ENCODE measurements at regions not wholly inside any gene's neighbourhood (a gene's known extent, or its start where the extent isn't known, plus 50 kb on each side); places are given as distances from the start of the nearest gene placed in this dataset.

DNA sequence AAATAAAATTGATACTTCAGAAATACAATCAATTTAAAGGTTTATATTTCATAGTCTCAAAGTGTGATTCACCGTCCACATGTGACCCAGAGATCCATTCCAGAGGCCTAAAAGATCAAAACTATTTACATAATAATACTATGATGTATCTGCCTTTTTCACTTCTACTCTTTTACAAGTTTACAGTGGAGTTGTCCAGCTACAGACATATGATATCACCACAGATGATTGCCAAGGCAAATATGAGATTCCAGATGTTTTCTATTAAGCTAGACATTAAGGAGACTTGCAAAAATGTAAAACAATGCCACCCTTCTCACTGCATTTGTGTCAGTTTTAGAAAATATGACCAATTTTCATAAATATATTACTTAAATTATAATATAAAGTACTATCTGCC, 443.7 kb downstream of the GJA1 start:
- Histone ChIP-seq H3K27me3 (no peaks in the 10 kb centered on the region), H3K36me3 (no peaks in the 10 kb centered on the region), H3K9me3 (no peaks in the 10 kb centered on the region), H3K4me1 (no peaks in the 10 kb centered on the region), H3K4me3 (no peak overlapping the region), H3K27ac (no peak overlapping the region)
- WGBS, 2 donors (ENCODE audit: low coverage in 1 of 2): 56% methylated on average over 1 of the region's 1 CpG; no CpG with 5 or more reads in 1 of the 2 donors
- no peak for DNase-seq
- intact Hi-C loops (cut with DNase I; ENCODE audit: low total_unique reads): no loop called here
- no peak for TF ChIP-seq CTCF (IDR thresholded peaks at IDR 0.05)
- TF ChIP-seq POLR2A (IDR thresholded peaks at IDR 0.05): no peak
- TF ChIP-seq POLR2AphosphoS5 (IDR thresholded peaks at IDR 0.05): no peak
- TF ChIP-seq EP300 (IDR thresholded peaks at IDR 0.05; ENCODE audit: low read depth): no peak
- in situ Hi-C loops (cut with MboI; ENCODE audit: low pct_ligation_motif_present in 1 of 4, low pct_unique_long_range_greater_than_20kb in 1 of 4, low sequenced_read_pairs in 3 of 4): no loop called here

GRCh38 chr6:121880831-121881230, 445.4 kb downstream of the GJA1 start:
- intact Hi-C loops (cut with DNase I; ENCODE audit: low total_unique reads) (no loop called here), in situ Hi-C loops (cut with MboI; ENCODE audit: low pct_ligation_motif_present in 1 of 4, low pct_unique_long_range_greater_than_20kb in 1 of 4, low sequenced_read_pairs in 3 of 4) (no loop called here)
- no peak for DNase-seq
- Histone ChIP-seq H3K27me3 (no peaks in the 10 kb centered on the region), H3K36me3 (no peaks in the 10 kb centered on the region), H3K4me3 (no peak overlapping the region), H3K4me1 (no peaks in the 10 kb centered on the region), H3K27ac (no peak overlapping the region), H3K9me3 (no peaks in the 10 kb centered on the region)
- TF ChIP-seq POLR2A (IDR thresholded peaks at IDR 0.05): no peak

DNA sequence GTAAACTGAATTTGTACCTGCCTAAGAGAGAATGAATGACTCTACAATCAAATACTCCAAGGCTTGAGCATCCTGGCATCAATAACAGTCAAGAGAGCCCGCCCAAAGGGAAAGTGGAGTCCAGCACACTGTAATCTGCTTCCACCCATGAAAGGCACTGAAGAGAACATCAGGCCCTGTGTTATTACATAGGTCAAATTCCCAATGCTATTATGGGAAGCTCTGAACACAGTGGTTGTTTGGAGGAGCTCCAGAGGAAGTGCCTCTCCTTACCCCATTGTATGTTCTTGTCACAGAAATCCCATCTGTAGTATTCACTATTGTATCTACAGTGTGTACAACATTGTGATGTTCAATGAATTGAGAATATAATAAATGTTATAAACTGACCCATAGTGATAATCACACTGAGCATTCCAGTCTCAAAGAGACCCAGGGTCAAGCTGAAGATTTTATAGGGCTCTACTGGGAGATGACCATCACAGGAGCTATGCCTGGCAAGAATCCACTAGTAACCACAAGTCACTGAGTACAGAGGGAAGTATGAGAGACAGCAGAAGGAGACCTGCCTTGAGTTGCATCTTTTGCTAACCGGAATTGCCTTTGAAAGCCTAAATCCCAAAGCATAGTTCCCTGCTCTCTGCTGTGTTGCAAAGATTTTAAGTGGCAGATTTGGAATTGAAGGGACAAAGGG, 446.7 kb downstream of the GJA1 start:
- WGBS, 2 donors (ENCODE audit: low coverage in 1 of 2): 66 to 67% methylated on average over 1 to 2 of the region's 2 CpGs
- intact Hi-C loops (cut with DNase I; ENCODE audit: low total_unique reads): no loop called here

GRCh38 chr6:121884091-121884490, 448.6 kb downstream of the GJA1 start:
- TF ChIP-seq EP300 (IDR thresholded peaks at IDR 0.05; ENCODE audit: low read depth) (no peak), CTCF (IDR thresholded peaks at IDR 0.05) (no peak), POLR2A (IDR thresholded peaks at IDR 0.05) (no peak), POLR2AphosphoS5 (IDR thresholded peaks at IDR 0.05) (no peak)
- no peaks in the 10 kb centered on the region for H3K27me3 ChIP-seq
- H3K9me3 ChIP-seq: no peaks in the 10 kb centered on the region
- no peaks in the 10 kb centered on the region for H3K36me3 ChIP-seq
- no peak for DNase-seq
- no peaks in the 10 kb centered on the region for H3K4me1 ChIP-seq
- 41 to 77% methylated on average over 4 of the region's 4 CpGs for WGBS, 2 donors (ENCODE audit: low coverage in 1 of 2)
- no peak overlapping the region for H3K27ac ChIP-seq
- intact Hi-C loops (cut with DNase I; ENCODE audit: low total_unique reads) (no loop called here), in situ Hi-C loops (cut with MboI; ENCODE audit: low pct_ligation_motif_present in 1 of 4, low pct_unique_long_range_greater_than_20kb in 1 of 4, low sequenced_read_pairs in 3 of 4) (no loop called here)
- no peak overlapping the region for H3K4me3 ChIP-seq

More for the DNA sequence above, 446.7 kb downstream of the GJA1 start:
- TF ChIP-seq POLR2AphosphoS5 (IDR thresholded peaks at IDR 0.05) (no peak), POLR2A (IDR thresholded peaks at IDR 0.05) (no peak), CTCF (IDR thresholded peaks at IDR 0.05) (no peak), EP300 (IDR thresholded peaks at IDR 0.05; ENCODE audit: low read depth) (no peak)
- Histone ChIP-seq H3K9me3 (no peaks in the 10 kb centered on the region), H3K27me3 (no peaks in the 10 kb centered on the region), H3K36me3 (no peaks in the 10 kb centered on the region), H3K4me3 (no peak overlapping the region), H3K4me1 (no peaks in the 10 kb centered on the region), H3K27ac (no peak overlapping the region)
- no peak for DNase-seq
- in situ Hi-C loops (cut with MboI; ENCODE audit: low pct_ligation_motif_present in 1 of 4, low pct_unique_long_range_greater_than_20kb in 1 of 4, low sequenced_read_pairs in 3 of 4): no loop called here

DNA sequence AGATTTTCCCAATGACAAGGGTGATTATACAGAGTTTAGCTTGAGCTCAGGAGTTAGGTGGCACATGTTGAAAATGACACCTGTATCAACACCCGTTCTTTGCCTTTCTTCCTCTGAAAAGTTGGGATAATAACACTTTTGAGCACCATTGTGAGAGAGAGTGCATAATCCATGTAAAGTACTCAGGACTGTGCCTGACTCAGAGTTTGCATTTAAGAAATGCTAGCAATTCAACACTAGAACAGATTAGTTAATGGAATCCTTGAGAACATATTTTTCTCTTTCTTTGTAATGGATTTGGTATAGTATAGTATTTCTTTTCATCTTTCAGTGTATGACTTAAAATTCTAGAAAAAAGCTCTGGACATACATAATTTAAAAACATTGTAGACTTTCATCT, 449.2 kb downstream of the GJA1 start:
- H3K9me3 ChIP-seq: no peaks in the 10 kb centered on the region
- 82 to 88% methylated on average over 1 of the region's 1 CpG for WGBS, 2 donors (ENCODE audit: low coverage in 1 of 2)
- H3K27me3 ChIP-seq: no peaks in the 10 kb centered on the region
- H3K4me1 ChIP-seq: no peaks in the 10 kb centered on the region
- no peak for DNase-seq
- TF ChIP-seq EP300 (IDR thresholded peaks at IDR 0.05; ENCODE audit: low read depth) (no peak), POLR2A (IDR thresholded peaks at IDR 0.05) (no peak), CTCF (IDR thresholded peaks at IDR 0.05) (no peak), POLR2AphosphoS5 (IDR thresholded peaks at IDR 0.05) (no peak)
- H3K4me3 ChIP-seq: no peak overlapping the region
- no peaks in the 10 kb centered on the region for H3K36me3 ChIP-seq
- H3K27ac ChIP-seq: no peak overlapping the region
- intact Hi-C loops (cut with DNase I; ENCODE audit: low total_unique reads): no loop called here
- in situ Hi-C loops (cut with MboI; ENCODE audit: low pct_ligation_motif_present in 1 of 4, low pct_unique_long_range_greater_than_20kb in 1 of 4, low sequenced_read_pairs in 3 of 4): no loop called here

Measured in transverse colon (tissue), 4 donors.